HG03025 (cell line): ENCODE measurements at regions not wholly inside any gene's neighbourhood (a gene's known extent, or its start where the extent isn't known, plus 50 kb on each side); places are given as distances from the start of the nearest gene placed in this dataset.
"Not testable (repeated sequence)": the region's sequence is repeated elsewhere in the genome, so short reads cannot be mapped to it uniquely, and the experiment has no call there.

Source experiments
- ATAC-seq: cut with Tn5 transposase; IDR thresholded peaks from one replicate; pipeline ENCODE4 v1.9.1; 2021; ENCODE audit warnings: mild to moderate bottlenecking, moderate library complexity; ENCODE audit not compliant: unreplicated experiment, low FRiP score

DNA sequence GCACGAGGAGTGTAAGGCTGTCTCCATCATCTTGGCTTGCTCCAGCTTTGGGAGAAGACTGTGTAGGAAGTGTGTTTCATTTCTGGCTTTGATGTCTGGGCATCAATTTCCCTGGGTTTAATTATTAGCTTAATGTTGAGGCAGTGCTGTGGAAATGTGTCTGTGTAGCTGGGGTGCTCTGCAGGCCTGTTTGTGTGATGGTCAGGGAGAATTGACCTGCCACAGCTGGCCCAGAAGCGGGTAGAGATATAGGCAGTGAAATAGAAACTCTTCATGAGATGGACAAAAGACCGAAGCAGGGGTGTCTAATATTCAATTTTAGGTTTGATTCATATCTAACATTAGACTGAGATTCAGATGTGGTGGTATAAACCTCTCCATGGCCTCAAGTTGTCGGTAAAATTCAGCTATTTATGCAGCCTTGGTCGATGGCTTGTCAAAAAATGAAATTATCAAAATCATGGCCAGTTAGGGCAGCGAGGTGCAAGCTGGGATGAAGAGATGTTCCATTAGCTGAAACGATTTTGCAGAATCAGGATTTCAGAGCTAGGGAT lies 95.3 kb upstream of the SNX9 start:
- no peak for ATAC-seq

GRCh38 chr6:157728183-157728881 lies 94.7 kb upstream of the SNX9 start:
- no peak for ATAC-seq

DNA sequence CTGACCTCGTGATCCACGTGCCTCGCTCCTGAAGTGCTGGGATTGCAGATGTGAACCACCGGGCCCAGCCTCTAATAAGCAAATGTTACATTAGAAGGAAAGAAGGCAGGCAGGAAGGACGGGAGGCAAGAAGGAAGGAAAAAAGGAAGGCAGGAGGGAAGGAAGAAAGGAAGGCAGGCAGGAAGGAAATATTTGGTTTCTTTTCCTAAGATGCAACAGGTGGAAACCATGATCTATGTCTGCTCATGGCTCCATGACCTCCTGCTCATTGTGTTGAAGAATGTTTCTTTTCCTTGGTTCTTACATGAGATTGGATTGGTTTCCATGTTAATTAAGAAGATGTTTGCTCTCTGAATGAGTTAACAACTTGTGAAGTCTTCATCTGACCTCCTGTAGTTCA lies 91.8 kb upstream of the SNX9 start:
- ATAC-seq = no peak

GRCh38 chr6:157732007-157732406 lies 91.0 kb upstream of the SNX9 start:
- no peak for ATAC-seq

GRCh38 chr6:157732416-157733161 lies 90.5 kb upstream of the SNX9 start:
- no peak for ATAC-seq

GRCh38 chr6:157736555-157736954 lies 86.5 kb upstream of the SNX9 start:
- not testable (repeated sequence) for ATAC-seq

- no peak for ATAC-seq
Measured at GRCh38 chr6:157741321-157741947, 81.6 kb upstream of the SNX9 start.

- ATAC-seq = no peak
Measured at GRCh38 chr6:157741948-157742556, 81.0 kb upstream of the SNX9 start.

DNA sequence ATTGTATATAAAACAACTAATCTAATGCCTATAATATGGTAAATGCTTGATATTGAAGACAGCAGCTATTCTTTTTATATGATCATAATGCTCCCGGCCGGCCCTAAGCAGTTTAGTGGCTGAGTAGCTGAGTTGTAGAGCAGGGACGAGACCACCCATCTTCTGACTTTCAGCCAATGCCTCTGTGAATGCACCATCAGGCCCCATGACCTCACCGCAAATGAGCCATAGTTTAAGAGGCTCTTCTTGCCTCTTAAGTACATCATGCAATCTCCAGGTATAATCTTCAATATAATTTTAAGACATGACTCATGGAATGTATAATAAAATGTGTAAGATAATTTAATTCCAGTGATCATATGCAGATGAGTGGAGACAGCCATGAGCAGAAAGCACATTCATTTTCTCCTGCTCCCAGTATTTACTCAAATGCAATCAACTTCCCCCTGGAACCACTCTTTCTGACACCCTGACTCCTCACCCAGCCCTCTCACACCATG lies 78.9 kb upstream of the SNX9 start:
- ATAC-seq = no peak

- ATAC-seq = no peak
Measured at GRCh38 chr6:157746897-157747296, 76.1 kb upstream of the SNX9 start.

GRCh38 chr6:157747370-157747769 lies 75.7 kb upstream of the SNX9 start:
- no peak for ATAC-seq

DNA sequence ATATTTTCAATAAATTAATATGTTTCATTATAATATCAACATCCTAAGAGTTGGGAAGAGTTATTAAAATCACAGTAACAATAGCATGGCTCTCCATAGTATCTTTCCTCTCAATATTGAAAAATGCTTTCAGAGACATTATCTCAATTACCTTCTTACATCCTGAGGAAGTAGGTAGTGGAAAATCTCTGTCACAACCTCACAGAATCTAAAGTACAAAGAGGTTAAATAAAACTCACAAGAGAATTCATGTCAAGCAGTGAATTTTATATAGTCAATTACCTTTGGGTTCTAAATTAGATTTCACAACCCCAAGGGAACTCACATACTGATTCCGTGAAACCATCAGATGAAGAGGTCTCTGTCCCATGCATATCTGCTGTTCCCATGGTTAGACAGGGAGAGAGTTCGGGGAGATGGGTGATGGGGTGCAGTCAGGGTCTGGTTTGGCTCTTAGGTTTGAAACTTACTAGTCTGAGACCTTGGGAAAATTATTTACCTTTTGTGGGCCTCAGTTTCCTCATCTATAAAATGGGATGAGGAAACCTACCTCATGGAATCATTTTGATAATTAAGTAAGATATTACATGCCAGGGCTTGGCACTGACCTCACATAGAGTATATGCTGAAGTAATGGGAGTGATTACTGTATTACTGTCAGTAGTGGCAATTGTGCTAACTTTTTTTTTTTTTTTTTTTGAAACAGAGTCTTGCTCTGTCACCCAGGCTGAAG lies 74.0 kb upstream of the SNX9 start:
- ATAC-seq = no peak

- ATAC-seq = not testable (repeated sequence)
Measured at GRCh38 chr6:157750973-157751372, 72.1 kb upstream of the SNX9 start.

- no peak for ATAC-seq
Measured at GRCh38 chr6:157751547-157752200, 71.4 kb upstream of the SNX9 start.

DNA sequence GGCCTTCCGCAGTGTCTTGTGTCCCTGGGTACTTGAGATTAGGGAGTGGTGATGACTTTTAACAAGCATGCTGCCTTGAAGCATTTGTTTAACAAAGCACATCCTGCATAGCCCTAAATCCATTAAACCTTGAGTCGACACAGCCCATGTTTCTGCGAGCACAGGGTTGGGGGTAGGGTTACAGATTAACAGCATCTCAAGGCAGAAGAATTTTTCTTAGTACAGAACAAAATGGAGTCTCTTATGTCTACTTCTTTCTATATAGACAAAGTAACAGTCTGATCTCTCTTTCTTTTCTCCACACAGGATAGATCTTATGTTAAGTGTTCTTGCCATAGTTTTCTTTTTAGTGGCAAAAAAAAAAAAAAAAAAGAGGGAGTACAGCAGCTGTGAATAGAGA lies 70.2 kb upstream of the SNX9 start:
- ATAC-seq = not testable (repeated sequence)

- no peak for ATAC-seq
Measured at GRCh38 chr6:157753291-157753690, 69.8 kb upstream of the SNX9 start.

DNA sequence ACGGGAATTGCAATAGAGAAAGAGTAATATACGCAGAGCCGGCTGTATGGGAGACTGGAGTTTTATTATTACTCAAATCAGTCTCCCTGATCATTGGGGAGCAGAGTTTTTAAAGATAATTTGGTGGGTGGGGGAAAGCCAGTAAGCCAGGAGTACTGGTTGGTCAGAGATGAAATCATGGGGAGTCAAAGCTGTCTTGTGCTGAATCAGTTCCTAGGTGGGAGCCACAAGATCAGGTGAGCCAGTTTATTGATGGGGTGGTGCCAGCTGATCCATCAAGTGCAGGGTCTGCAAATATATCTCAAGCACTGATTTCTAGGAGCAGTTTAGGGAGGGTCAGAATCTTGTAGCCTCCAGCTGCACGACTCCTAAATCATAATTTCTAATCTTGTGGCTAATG lies 69.2 kb upstream of the SNX9 start:
- not testable (repeated sequence) for ATAC-seq

DNA sequence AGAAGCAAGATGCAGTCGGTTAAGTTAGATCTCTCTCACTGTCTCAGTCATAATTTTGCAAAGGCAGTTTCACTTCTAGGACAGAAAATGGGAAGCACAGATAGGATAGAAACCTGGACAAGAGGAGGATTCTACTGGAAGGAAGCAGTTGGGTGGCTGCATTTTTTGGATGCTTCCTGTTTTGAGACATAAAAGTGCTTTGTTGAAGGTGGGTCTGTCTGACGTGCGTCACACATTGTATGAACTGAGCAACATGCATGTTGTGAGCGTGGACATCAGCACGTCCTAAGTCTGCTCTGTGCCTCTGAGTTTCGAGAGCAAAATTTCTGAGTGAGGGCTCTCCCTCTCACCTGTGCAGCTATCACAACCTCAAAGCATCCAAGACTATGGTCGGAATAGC lies 68.7 kb upstream of the SNX9 start:
- no peak for ATAC-seq

DNA sequence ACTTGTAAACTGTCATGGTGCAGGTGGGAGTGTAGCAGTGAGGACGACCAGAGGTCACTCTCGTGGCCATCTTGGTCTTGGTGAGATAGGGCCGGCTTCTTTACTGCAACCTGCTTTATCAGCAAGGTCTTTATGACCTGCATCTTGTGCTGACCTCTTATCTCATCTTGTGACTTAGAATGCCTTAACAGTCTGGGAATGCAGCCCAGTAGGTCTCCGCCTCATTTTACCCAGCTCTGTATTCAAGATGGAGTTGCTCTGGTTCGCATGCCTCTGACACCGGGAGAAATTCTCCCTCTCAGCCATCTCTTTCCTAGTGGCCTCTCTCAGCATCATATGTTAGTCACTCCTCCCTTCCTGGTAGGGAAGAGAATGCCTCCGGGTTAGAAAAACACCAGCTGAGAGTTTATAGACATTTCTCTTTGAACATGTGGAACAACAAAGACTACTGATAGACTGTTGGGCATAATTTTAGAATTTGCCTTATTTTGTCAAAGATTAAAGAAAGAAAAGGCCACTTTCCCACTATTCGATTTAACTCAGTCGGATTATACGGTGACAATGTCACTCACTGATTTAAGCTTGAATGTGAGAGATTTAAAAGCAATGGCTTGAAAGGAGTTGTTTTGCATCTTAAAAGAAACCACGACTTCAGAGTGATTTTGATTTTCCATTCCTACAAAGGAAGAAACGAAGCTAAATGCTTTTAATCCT lies 67.9 kb upstream of the SNX9 start:
- no peak for ATAC-seq
